GM06990 (cell line): ENCODE measurements at regions not wholly inside any gene's neighbourhood (a gene's known extent, or its start where the extent isn't known, plus 50 kb on each side); places are given as distances from the start of the nearest gene placed in this dataset.

Source experiments
- DNase-seq: peaks from one replicate; pipeline ENCODE4 v3.0.0-alpha.2; 2011; ENCODE audit not compliant: insufficient read length; ENCODE audit errors: extremely low read depth
- H3K27me3 ChIP-seq: replicated peaks from 2 replicates; pipeline ENCODE4 v1.6.0; 2011; ENCODE audit warnings: low read length; ENCODE audit not compliant: control insufficient read depth, insufficient read depth
- H3K36me3 ChIP-seq: 2 replicates; pipeline ENCODE4 v1.5.1; 2011; ENCODE audit warnings: low read length; ENCODE audit not compliant: control insufficient read depth, insufficient read depth
- H3K4me3 ChIP-seq: replicated peaks from 2 replicates; pipeline ENCODE4 v1.5.1; 2011; ENCODE audit warnings: low read depth, mild to moderate bottlenecking, control low read depth, low read length
- TF ChIP-seq, protein P1 (sequence below): IDR thresholded peaks from 2 replicates; pipeline ENCODE4 v1.5.1; 2011; ENCODE audit warnings: low read length, control low read depth, mild to moderate bottlenecking, inconsistent platforms; ENCODE audit not compliant: insufficient read depth, poor library complexity, severe bottlenecking

DNA sequence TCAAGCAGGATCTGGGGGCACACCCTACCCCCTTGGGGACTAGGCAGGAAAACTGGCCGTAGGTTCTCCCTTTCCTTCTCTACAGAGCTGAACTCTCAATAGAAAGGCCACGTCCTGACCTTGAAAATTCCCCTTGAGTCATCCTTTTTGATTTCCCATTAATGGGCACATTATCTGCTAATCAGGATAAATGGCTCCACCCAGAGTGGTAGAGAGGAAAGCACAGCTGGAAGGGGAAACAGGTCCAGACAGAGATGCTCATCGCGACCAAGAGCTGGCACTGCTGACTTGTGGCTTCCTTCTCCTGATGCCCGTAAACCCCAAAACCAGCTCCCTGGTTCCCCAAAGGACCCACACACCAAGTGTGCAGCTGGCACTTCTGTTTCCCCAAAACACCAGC is 206.5 kb upstream of the CDH5 start:
- no peaks in the 10 kb centered on the region; the same call in 1 of the 2 replicates for H3K27me3 ChIP-seq
- no peaks in the 10 kb centered on the region for H3K36me3 ChIP-seq
- H3K4me3 ChIP-seq: no peak overlapping the region
- TF ChIP-seq, protein P1, sequence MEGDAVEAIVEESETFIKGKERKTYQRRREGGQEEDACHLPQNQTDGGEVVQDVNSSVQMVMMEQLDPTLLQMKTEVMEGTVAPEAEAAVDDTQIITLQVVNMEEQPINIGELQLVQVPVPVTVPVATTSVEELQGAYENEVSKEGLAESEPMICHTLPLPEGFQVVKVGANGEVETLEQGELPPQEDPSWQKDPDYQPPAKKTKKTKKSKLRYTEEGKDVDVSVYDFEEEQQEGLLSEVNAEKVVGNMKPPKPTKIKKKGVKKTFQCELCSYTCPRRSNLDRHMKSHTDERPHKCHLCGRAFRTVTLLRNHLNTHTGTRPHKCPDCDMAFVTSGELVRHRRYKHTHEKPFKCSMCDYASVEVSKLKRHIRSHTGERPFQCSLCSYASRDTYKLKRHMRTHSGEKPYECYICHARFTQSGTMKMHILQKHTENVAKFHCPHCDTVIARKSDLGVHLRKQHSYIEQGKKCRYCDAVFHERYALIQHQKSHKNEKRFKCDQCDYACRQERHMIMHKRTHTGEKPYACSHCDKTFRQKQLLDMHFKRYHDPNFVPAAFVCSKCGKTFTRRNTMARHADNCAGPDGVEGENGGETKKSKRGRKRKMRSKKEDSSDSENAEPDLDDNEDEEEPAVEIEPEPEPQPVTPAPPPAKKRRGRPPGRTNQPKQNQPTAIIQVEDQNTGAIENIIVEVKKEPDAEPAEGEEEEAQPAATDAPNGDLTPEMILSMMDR: no peak
- DNase-seq: no peak

DNA sequence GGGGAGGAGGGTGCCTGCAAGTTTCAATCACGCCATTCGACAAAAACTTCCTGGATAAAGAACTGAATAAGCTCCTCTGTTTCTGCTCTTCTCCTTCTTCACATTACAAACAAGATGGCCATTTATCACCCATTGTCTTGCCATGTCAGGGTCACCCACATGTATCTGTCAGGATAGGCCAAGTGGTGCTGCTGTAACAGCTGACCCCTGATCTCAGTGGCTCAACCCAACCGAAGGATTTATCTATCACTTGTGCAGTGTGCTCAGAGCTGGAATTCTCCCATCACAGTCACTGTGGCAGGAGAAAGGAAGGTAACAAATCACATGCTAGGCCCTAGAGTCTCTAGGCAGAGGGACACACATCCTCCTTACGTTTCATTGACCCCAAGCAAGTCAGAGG is 210.0 kb upstream of the CDH5 start:
- no peak for DNase-seq
- TF ChIP-seq, protein P1: no peak
- Histone ChIP-seq H3K27me3 (no peaks in the 10 kb centered on the region; the same call in 1 of the 2 replicates), H3K4me3 (no peak overlapping the region), H3K36me3 (no peaks in the 10 kb centered on the region)

DNA sequence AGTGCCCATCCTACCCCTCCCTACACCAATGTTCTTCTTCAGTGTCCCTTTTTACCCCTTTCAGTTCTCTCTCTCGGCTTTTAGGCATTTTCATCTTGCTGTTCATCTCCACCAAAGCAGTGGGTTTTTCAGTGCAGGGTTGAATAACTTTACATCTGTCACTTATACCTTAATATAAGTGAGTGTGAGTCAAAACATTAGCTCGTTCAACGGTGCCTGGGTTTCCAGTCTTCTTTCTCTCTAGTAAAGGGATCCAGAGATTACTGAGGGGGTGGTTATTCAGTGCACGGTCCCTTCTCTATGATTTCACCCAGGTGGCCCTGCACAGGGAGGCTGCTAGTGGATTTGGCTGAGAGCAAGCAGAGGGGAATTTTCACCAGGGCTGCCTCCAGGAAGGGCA is 210.6 kb upstream of the CDH5 start:
- DNase-seq: no peak
- TF ChIP-seq, protein P1: no peak
- H3K36me3 ChIP-seq: no peaks in the 10 kb centered on the region
- H3K4me3 ChIP-seq: no peak overlapping the region
- no peaks in the 10 kb centered on the region; the same call in 1 of the 2 replicates for H3K27me3 ChIP-seq

DNA sequence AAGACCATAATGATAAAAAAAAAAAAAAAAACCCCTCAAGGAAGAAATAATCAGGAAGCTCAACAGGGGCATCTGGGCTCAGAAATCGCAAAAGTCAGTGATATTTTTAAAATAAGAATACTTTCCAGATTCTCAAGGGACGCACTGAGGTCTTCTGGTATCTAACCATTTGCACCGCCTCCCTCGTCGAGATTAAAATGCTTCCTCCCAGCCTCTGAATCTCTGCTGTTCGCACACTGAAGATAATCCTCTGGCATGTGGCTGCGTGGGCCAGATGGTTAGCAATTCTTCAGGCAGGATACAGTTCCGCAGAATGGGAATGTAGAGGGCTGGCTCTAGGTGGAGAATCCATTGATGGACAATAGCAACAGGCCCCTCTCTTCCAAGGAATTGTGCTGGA is 211.7 kb upstream of the CDH5 start:
- H3K4me3 ChIP-seq: no peak overlapping the region
- H3K36me3 ChIP-seq: no peaks in the 10 kb centered on the region
- TF ChIP-seq, protein P1: no peak
- no peaks in the 10 kb centered on the region for H3K27me3 ChIP-seq
- DNase-seq: no peak

DNA sequence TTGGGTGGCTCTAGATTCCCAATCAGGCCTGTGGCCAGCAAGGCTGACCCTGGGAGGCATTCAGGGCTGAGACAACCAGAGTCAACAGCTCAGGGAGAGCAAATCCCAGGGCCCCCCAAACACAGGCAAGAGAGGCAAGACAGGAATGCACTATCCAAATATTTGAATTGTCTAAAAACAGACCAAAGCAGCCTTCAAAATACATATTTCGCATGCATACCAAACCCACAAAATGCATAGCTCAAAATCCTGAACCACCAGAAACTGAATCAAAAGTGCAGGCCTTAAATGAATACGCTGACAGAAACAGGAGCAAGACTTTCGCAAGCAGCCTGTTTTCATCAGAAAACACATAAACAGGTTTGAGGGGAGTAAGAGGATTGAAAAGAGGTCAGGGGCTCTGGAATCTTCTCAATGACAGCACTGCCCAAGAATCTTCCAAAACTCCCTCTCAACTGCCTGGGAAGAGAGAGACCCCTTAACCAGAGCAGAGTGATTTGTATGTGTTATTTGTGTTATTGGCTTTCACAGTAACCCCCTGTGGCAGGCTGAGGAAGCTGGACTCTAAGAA is 213.6 kb upstream of the CDH5 start:
- H3K27me3 ChIP-seq: no peaks in the 10 kb centered on the region
- H3K4me3 ChIP-seq: no peak overlapping the region
- TF ChIP-seq, protein P1: no peak
- no peak for DNase-seq
- no peaks in the 10 kb centered on the region for H3K36me3 ChIP-seq

DNA sequence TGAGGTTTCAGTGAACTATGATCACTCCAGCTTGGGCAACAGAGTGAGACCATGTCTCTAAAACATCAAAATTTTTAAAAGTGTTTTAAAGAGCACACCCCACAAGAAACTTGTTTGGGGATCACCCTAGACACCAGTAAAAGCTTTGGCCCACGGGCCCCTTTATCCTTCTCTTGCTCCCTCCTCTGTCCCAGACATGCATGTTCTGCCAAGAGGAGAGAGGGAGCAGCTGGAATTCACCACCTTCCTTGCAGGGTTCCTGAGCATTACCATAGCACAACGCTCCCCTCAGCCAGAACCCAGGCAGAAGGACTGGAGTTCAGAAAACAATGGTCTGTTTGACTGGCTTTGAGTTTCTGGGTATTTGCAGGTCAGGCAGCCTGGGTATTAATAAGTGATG is 214.3 kb upstream of the CDH5 start:
- TF ChIP-seq, protein P1: no peak
- no peak for DNase-seq

More for the DNA sequence above, 214.3 kb upstream of the CDH5 start:
- Histone ChIP-seq H3K36me3 (no peaks in the 10 kb centered on the region), H3K4me3 (no peak overlapping the region), H3K27me3 (no peaks in the 10 kb centered on the region)
